Hepatic stellate cell (primary cell): ENCODE measurements at regions not wholly inside any gene's neighbourhood (a gene's known extent, or its start where the extent isn't known, plus 50 kb on each side); places are given as distances from the start of the nearest gene placed in this dataset.

Experiments used
- DNase-seq: peaks from one replicate; pipeline ENCODE4 v3.0.0; 2011; ENCODE audit warnings: low spot score

- DNase-seq = no peak
Observed at GRCh38 chr14:85224241-85224640, 305.7 kb upstream of the FLRT2 start.

- DNase-seq = no peak
Observed at GRCh38 chr14:85233756-85234155, 296.2 kb upstream of the FLRT2 start.

DNA sequence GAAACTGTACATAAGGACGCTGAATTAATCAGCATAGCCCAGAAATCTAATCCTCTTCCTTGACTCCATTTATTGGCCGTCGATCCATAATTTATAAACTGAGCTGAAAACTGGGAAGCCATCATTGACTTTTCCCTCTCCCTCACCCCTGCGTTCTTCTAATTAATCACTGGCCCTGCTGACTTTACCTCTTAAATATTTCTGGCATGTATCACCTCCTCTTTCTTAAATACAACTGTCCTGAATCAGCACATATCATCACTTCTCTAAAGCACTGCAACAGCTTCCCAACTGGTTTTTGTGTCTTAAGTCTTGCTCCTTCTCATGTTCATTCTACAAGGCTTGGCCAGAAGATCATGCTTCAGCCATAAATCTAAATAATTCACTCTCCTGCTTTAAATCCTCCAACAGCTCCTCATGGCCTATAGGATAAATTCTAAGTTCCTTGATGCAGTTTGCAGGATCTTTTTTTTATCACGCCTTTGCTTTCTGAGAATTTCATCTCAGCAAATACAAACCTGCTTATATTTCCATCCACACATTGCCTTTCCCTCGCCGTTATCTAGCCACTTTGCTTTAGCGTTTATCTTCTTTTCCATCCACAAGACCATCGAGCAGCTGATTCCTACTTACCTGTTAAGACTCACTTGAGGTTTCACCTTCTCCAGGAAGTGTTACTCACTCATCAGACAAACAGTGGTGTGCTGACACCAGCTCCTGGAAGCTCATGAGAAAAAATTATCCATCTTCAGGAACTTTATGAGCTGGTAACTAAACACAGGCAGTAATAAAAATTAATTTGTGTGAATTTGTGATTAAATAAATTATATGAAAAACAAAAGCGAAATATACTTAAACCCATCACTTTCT is 295.6 kb upstream of the FLRT2 start:
- DNase-seq = no peak

DNA sequence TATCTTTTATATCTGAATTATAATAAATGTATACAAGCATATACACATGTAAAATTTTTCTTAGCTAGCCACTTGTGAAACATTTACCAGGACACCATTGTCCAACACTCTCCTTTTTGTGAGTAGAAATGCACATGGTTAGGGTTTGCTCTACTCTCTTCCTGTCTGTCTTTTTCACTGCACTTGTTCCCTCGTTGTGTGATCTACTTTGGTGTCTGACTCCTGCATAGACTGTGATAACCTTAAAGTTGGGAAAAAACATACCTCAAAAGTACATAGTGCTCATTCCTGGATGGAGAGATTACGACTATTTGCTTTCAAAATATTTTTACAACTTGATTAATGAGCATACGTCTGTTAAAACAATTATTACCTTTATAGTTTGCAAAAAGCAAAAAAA is 294.1 kb upstream of the FLRT2 start:
- no peak for DNase-seq

GRCh38 chr14:85236296-85236695 is 293.6 kb upstream of the FLRT2 start:
- DNase-seq = no peak

GRCh38 chr14:85239791-85240190 is 290.2 kb upstream of the FLRT2 start:
- no peak for DNase-seq

DNA sequence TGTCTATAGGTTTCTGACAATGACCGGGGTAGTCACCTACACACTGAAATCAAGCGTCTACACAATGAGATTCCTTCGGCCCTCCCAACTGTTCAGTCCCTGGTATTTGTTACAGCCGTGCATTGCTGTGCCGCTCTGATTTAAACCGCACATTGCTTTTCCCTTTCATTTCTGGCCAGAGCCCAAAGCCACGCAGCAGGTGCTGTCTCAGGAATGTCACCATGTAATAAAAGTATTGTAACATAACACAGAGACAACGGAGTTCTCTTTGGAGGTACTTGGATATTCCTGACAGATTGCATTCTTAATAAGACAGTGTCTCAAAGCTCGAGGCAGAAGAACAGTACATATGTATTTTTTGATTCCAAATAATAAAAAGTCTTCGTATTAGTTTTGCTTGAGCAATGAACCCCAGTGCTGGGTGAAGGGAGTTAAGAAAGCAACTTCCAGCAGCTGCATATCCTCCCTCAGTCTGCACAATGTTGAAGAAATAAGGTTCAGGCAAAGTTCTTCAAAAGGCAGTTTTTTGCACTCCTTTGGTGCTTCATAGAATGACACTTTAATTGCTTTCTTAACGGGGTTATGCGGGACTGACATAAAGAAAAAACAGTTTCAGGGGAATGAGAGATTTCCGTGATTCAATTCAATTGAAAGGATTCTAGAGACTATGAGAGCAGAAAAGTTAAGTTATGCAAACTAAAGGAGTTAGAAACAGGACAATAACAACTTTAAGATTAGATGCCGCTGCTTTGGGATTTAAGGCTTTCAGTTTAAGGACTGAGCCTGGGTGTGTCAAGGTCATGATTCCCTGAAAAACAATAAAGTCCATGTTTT is 288.7 kb upstream of the FLRT2 start:
- DNase-seq = no peak

GRCh38 chr14:85242666-85243065 is 287.3 kb upstream of the FLRT2 start:
- DNase-seq = no peak

DNA sequence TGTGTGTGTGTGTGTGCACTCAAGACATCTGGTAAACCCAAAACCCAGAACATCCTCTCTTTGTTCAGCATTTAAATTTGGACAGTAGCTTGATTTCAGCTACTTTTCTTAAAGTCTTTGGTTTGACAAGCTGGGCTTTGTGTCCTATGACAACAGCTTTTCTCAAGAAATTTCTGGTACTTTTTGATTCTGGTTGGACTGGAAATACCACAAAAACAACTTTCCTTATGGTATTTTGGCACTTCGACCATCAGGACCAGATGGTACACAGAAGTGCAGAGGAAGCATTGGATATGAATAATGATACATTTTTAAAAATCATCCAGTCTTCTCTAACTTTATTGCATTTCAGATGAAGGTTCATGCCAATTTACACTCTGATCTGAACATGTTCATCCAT is 286.6 kb upstream of the FLRT2 start:
- no peak for DNase-seq

DNA sequence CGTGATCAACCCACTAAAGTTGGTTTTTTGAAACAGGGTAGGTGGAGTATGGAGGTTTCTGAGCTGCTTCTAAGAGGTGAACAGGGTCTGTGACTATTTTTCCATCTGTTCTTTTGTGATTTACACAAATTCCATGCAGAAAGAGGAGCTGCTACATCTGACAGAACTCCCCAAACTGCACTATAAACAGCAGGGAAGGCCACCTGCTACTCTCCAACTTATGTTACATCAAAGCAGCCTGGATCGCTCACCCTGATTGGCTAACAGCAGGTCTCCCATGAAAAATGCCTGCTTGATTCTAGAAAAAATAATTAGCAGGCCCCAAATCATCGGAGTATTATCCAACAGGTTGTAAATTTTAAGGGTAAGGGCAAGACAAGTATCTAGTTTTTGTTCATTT is 282.9 kb upstream of the FLRT2 start:
- DNase-seq = no peak

DNA sequence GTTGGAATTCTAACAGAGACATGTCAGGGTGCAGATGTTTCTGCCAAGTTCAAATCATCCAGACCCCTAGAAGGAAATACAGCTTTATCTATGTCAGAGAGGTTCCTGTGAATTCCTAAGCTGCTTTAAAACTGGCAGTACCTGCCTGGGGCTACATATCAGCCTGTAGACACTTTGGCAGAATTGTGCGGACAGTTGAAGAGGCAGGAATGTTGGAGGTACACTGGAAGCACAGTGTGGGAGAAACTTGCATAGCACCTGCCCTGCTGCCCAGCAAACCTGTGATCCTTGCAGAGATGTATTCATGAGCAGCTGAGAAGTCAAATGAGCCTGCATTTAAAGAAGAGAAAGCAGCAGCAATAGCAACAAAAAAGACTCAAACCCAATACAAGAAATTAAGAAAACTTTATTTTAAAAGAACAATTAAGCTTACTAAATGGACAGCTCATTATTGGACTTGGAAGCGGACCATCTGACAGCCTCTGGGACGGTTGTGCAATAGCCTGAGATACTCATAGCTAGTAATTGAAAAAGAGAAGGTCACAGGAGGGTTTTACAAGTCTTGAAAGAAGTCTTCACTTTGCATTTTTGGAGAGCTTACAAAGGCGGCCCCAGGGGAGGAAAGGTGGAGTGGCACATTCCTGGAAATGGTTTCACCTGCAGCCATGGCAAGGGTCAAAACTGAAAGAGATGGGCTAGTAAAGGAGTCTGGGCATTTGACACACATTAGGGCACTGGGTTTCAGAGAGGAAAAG is 280.9 kb upstream of the FLRT2 start:
- DNase-seq = no peak

DNA sequence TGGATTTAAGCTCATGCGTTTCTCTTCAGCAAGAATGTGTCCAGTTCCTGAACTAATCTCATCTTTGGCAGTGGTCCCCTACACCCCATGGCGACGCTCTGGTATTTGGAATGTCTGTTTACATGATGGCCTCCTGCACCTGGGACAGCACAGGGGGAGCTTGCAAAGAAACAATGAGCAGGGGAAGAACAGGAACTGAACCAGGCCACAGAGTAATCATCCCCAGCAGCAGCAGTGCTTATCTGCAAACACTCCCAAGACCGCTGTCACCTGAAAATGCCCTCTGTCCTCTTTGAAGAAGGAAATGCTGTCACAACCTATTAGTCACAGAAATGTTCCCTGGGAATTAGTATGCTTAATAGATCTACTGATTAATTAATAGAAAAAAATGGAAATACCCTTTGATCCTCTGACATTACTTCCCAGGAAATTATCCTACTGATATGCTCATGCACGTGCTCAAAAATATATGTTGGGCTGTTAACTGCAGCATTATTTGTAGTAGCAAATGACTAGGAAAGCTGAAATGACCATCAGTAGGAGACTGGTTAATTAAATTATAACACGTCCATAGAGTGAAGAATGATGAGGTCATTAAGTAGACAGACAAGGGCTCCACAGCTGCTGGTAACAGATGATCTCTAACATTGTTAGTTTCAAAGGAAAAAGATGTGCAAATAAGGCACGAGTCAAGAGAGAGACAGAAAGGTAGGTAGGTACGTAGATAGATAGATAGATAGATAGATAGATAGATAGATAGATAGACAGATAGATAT is 279.3 kb upstream of the FLRT2 start:
- no peak for DNase-seq

GRCh38 chr14:85252011-85252410 is 277.9 kb upstream of the FLRT2 start:
- DNase-seq = no peak

GRCh38 chr14:85254711-85255110 is 275.2 kb upstream of the FLRT2 start:
- no peak for DNase-seq

GRCh38 chr14:85257287-85257686 is 272.7 kb upstream of the FLRT2 start:
- no peak for DNase-seq

- no peak for DNase-seq
Observed at GRCh38 chr14:85263916-85264675, 265.8 kb upstream of the FLRT2 start.

- DNase-seq = no peak
Observed at GRCh38 chr14:85273099-85273677, 256.8 kb upstream of the FLRT2 start.

- no peak for DNase-seq
Observed at GRCh38 chr14:85273952-85274351, 256.0 kb upstream of the FLRT2 start.

DNA sequence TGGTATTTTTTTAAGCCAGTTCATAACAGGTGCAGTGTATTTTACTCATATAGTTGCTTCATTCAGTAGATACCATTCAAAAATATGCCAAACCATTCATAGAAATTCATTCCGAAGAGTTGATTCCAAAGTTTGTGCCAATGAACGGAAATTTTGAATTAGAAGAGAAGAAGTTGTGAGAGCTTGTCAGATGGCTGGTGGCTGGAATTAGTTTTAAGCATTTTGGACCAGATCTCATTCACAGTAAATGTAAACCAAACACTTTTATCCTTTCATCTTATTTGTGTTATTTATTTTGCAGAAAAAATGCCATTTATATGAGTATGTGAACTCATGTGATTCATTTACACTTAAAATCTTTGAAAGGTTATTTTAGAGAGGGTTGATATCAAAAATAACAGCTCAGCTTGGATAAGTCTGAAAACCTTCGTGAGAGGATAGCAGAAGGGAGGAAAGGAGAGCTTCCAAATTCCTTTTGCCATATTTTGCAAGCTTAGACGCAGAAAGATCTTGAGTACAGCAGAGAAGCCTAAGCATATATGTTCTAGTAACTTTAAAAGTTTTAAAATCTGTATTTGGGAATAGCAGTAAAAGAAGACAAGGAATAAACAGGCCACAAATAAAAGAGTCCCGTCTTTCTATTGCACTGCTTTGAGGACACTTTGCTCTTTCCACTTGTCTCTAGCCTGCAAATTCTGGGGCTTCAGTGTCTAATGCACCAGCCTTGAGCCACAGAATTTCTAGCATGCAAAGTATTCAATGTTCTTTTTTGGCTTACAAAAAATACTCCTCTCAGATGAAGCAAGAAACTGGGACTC is 253.6 kb upstream of the FLRT2 start:
- no peak for DNase-seq

- no peak for DNase-seq
Observed at GRCh38 chr14:85276979-85277228, 253.0 kb upstream of the FLRT2 start.
